ENCODE measurements at regions not wholly inside any gene's neighbourhood (a gene's known extent, or its start where the extent isn't known, plus 50 kb on each side); places are given as distances from the start of the nearest gene placed in this dataset.
"Not testable (repeated sequence)": the region's sequence is repeated elsewhere in the genome, so short reads cannot be mapped to it uniquely, and the experiment has no call there.

DNA sequence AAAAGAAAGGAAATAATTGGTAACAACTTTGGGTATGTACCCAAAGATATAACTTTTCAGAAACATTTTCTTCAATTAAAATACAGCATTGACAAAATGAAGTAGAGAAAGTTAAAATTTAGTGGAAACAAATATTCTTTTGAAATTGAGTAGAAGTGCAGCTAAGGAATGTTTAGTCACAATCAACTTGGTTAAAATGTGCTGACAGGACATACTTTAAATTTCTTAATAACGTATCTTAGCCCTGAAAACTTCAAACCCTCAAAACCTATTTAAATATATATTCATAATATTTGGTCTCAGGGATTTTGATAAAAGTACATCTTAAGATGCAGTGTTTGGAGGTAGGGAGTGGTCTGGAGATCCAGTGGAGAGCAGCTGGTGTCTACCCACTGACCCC lies 240.8 kb downstream of the DKK2 start:
- no peaks in the 10 kb centered on the region for H3K27me3 ChIP-seq
- no peak overlapping the region for H3K4me3 ChIP-seq
- 49 to 65% (median 58%) methylated on average over 1 of the region's 1 CpG for WGBS, 4 donors
- H3K4me1 ChIP-seq = no peaks in the 10 kb centered on the region
- TF ChIP-seq POLR2A (IDR thresholded peaks at IDR 0.05) = no peak
- TF ChIP-seq, protein P1, sequence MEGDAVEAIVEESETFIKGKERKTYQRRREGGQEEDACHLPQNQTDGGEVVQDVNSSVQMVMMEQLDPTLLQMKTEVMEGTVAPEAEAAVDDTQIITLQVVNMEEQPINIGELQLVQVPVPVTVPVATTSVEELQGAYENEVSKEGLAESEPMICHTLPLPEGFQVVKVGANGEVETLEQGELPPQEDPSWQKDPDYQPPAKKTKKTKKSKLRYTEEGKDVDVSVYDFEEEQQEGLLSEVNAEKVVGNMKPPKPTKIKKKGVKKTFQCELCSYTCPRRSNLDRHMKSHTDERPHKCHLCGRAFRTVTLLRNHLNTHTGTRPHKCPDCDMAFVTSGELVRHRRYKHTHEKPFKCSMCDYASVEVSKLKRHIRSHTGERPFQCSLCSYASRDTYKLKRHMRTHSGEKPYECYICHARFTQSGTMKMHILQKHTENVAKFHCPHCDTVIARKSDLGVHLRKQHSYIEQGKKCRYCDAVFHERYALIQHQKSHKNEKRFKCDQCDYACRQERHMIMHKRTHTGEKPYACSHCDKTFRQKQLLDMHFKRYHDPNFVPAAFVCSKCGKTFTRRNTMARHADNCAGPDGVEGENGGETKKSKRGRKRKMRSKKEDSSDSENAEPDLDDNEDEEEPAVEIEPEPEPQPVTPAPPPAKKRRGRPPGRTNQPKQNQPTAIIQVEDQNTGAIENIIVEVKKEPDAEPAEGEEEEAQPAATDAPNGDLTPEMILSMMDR (IDR thresholded peaks at IDR 0.05) = no peak
- H3K36me3 ChIP-seq = no peaks in the 10 kb centered on the region
- H3K9me3 ChIP-seq = no peaks in the 10 kb centered on the region
- DNase-seq = no peak
- no peak overlapping the region for H3K27ac ChIP-seq
- intact Hi-C loops (cut with DNase I) = no loop called here
- no peak for ATAC-seq

DNA sequence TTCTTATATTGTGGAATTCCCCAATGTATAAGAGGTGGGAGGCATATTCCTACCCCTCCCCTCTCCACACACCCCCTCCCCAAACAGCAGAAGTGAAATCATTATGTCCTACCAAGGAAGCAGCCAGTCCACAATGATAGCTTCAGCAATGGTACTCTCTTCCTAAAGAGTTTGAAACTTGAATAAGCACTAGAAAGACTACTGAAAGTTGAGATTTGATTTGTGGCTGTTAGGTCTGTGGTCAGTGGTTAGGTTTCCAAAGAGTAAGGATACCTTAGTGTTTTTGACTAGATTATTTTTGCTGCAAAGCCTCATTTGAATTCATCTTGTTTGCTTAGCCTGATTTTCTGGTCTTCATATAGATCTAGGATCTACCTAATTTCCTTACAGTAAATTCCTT lies 242.2 kb downstream of the DKK2 start:
- no peaks in the 10 kb centered on the region for H3K27me3 ChIP-seq
- intact Hi-C loops (cut with DNase I) = no loop called here

DNA sequence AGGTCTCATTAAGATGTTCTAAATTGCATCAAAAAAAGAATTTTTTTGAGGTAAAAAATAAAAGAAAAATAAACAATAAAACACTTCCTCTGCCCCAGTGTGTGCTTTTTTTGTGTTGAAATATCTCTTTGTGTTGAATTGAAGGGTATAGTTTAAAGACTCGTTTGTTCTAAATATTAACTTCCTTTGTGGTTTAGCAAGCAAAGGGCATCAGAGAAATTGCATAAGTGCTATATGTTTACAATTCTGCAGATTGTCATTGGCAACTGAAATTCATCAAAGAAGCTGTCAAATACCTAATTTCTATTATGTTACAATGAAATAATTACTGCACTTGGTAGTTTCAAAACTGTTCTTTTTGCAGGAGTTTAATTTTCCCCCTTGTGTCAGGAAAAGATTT lies 260.5 kb downstream of the DKK2 start:
- DNase-seq (no peak), ATAC-seq (no peak)
- 44 to 51% (median 49%) methylated on average over 1 of the region's 1 CpG for WGBS, 4 donors
- TF ChIP-seq, protein P1 (IDR thresholded peaks at IDR 0.05) = no peak
- no peak for TF ChIP-seq POLR2A (IDR thresholded peaks at IDR 0.05)
- H3K4me1 ChIP-seq = no peaks in the 10 kb centered on the region
- no peak overlapping the region for H3K27ac ChIP-seq
- H3K27me3 ChIP-seq = no peaks in the 10 kb centered on the region
- no peaks in the 10 kb centered on the region for H3K36me3 ChIP-seq
- intact Hi-C loops (cut with DNase I) = no loop called here
- no peak overlapping the region for H3K4me3 ChIP-seq
- H3K9me3 ChIP-seq = peaks cover 0 to 3% (median 0%) of the 10 kb centered on the region in 12 donors

More for the DNA sequence above, 242.2 kb downstream of the DKK2 start:
- Histone ChIP-seq H3K36me3 (no peaks in the 10 kb centered on the region), H3K4me1 (no peaks in the 10 kb centered on the region), H3K27ac (no peak overlapping the region), H3K4me3 (no peak overlapping the region), H3K9me3 (peaks cover 0 to 4% (median 0%) of the 10 kb centered on the region in 12 donors)
- ATAC-seq (no peak), DNase-seq (no peak)
- no peak for TF ChIP-seq POLR2A (IDR thresholded peaks at IDR 0.05)
- TF ChIP-seq, protein P1 (IDR thresholded peaks at IDR 0.05) = no peak

DNA sequence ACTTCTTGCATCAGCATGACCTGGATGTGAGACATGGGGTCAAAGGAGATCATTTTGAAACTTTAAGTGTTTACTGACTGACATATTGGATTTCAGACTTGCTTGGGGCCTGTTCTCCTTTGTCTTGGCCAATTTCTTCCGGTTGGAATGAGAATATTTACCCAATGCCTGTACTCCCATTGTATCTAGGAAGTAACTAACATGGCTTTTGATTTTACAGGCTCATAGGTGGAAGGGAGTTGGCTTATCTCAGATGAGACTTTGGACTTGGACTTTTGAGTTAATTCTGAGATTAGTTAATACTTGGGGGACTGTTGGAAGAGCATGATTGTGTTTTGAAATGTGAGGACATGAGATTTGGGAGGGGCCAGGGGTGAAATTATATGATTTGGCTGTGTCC lies 262.1 kb downstream of the DKK2 start:
- DNase-seq; H3K36me3 ChIP-seq; H3K4me1 ChIP-seq; H3K27me3 ChIP-seq; H3K4me3 ChIP-seq; ATAC-seq; H3K27ac ChIP-seq; intact Hi-C loops (cut with DNase I): not testable (repeated sequence)
- H3K9me3 ChIP-seq = peaks cover 0 to 12% (median 0%) of the 10 kb centered on the region in 12 donors
- 67 to 73% (median 69%) methylated on average over 1 of the region's 1 CpG for WGBS, 4 donors
